Nephron progenitor cell (in vitro differentiated cells): ENCODE measurements at regions not wholly inside any gene's neighbourhood (a gene's known extent, or its start where the extent isn't known, plus 50 kb on each side); places are given as distances from the start of the nearest gene placed in this dataset.

Experiments used
- DNase-seq: peaks from one replicate; pipeline ENCODE4 v3.0.0; 2021
- H3K27ac Mint-ChIP-seq: 2 replicates; pipeline ENCODE4 v1.8.0; 2021; ENCODE audit warnings: mild to moderate bottlenecking, moderate library complexity, mixed read lengths
- H3K27me3 Mint-ChIP-seq: 2 replicates; pipeline ENCODE4 v1.8.0; 2021; ENCODE audit warnings: mild to moderate bottlenecking, low read depth, mixed read lengths; ENCODE audit not compliant: poor library complexity
- H3K36me3 Mint-ChIP-seq: 2 replicates; pipeline ENCODE4 v1.8.0; 2021; ENCODE audit warnings: low read depth, mixed read lengths
- H3K4me1 Mint-ChIP-seq: 2 replicates; pipeline ENCODE4 v1.8.0; 2021; ENCODE audit warnings: mixed read lengths
- H3K4me3 Mint-ChIP-seq: 2 replicates; pipeline ENCODE4 v1.8.0; 2021; ENCODE audit warnings: mild to moderate bottlenecking, moderate library complexity, mixed read lengths
- H3K9me3 Mint-ChIP-seq: 2 replicates; pipeline ENCODE4 v1.8.0; 2021; ENCODE audit warnings: mild to moderate bottlenecking, moderate library complexity, mixed read lengths
- CTCF ChIP-seq: fragments of 200-600 bp; sonication (generic); IDR thresholded peaks from 2 replicates; pipeline ENCODE4 v1.5.0; 2021; ENCODE audit warnings: antibody characterized with exemption

- Mint-ChIP-seq H3K36me3 (no peaks in the 10 kb centered on the region), H3K27ac (no peak overlapping the region), H3K4me3 (peak overlapping the region; percentile 20), H3K4me1 (peaks cover 15% of the 10 kb centered on the region), H3K9me3 (peaks cover 4% of the 10 kb centered on the region), H3K27me3 (peaks cover 19% of the 10 kb centered on the region)
- TF ChIP-seq CTCF: no peak
- no peak for DNase-seq
Measured at GRCh38 chr17:72204742-72205141, 83.9 kb downstream of the SOX9 start.

- no peak for DNase-seq
- H3K4me3 Mint-ChIP-seq: peak overlapping the region; percentile 37
- H3K9me3 Mint-ChIP-seq: peaks cover 4% of the 10 kb centered on the region
- no peak overlapping the region for H3K27ac Mint-ChIP-seq
- no peaks in the 10 kb centered on the region for H3K36me3 Mint-ChIP-seq
- peaks cover 19% of the 10 kb centered on the region for H3K27me3 Mint-ChIP-seq
- peaks cover 15% of the 10 kb centered on the region for H3K4me1 Mint-ChIP-seq
- no peak for TF ChIP-seq CTCF
Measured at GRCh38 chr17:72205357-72205756, 84.5 kb downstream of the SOX9 start.

GRCh38 chr17:72205822-72206221 is 85.0 kb downstream of the SOX9 start:
- no peak overlapping the region for H3K27ac Mint-ChIP-seq
- no peak overlapping the region for H3K4me3 Mint-ChIP-seq
- peaks cover 15% of the 10 kb centered on the region for H3K4me1 Mint-ChIP-seq
- no peak for TF ChIP-seq CTCF
- no peaks in the 10 kb centered on the region for H3K36me3 Mint-ChIP-seq
- H3K9me3 Mint-ChIP-seq: peaks cover 4% of the 10 kb centered on the region
- H3K27me3 Mint-ChIP-seq: peaks cover 18% of the 10 kb centered on the region
- DNase-seq: no peak

- TF ChIP-seq CTCF: no peak
- no peak overlapping the region for H3K27ac Mint-ChIP-seq
- H3K9me3 Mint-ChIP-seq: peaks cover 4% of the 10 kb centered on the region
- H3K27me3 Mint-ChIP-seq: peaks cover 16% of the 10 kb centered on the region
- peaks cover 15% of the 10 kb centered on the region for H3K4me1 Mint-ChIP-seq
- no peaks in the 10 kb centered on the region for H3K36me3 Mint-ChIP-seq
- no peak for DNase-seq
- H3K4me3 Mint-ChIP-seq: no peak overlapping the region
Measured at GRCh38 chr17:72206376-72206775, 85.6 kb downstream of the SOX9 start.

GRCh38 chr17:72208832-72209231 is 88.0 kb downstream of the SOX9 start:
- H3K4me3 Mint-ChIP-seq: no peak overlapping the region
- H3K36me3 Mint-ChIP-seq: no peaks in the 10 kb centered on the region
- peaks cover 15% of the 10 kb centered on the region for H3K4me1 Mint-ChIP-seq
- H3K27ac Mint-ChIP-seq: no peak overlapping the region
- no peak for DNase-seq
- H3K9me3 Mint-ChIP-seq: peaks cover 4% of the 10 kb centered on the region
- peaks cover 14% of the 10 kb centered on the region for H3K27me3 Mint-ChIP-seq
- TF ChIP-seq CTCF: no peak

- DNase-seq: no peak
- Mint-ChIP-seq H3K4me3 (no peak overlapping the region), H3K4me1 (no peaks in the 10 kb centered on the region), H3K36me3 (no peaks in the 10 kb centered on the region), H3K9me3 (peaks cover 13% of the 10 kb centered on the region), H3K27ac (no peak overlapping the region), H3K27me3 (peaks cover 20% of the 10 kb centered on the region)
- no peak for TF ChIP-seq CTCF
Measured at GRCh38 chr17:72212041-72212440, 91.2 kb downstream of the SOX9 start.
